HG03354 (cell line): ENCODE measurements at regions not wholly inside any gene's neighbourhood (a gene's known extent, or its start where the extent isn't known, plus 50 kb on each side); places are given as distances from the start of the nearest gene placed in this dataset.

Experiments used
- ATAC-seq: cut with Tn5 transposase; IDR thresholded peaks from one replicate; pipeline ENCODE4 v1.9.1; 2021; ENCODE audit warnings: mild to moderate bottlenecking; ENCODE audit not compliant: unreplicated experiment, poor library complexity, severe bottlenecking

- no peak for ATAC-seq
Measured at GRCh38 chr1:57798543-57798942, 374.7 kb upstream of the DAB1 start.

GRCh38 chr1:57797084-57797483, 373.2 kb upstream of the DAB1 start:
- ATAC-seq, result no peak

DNA sequence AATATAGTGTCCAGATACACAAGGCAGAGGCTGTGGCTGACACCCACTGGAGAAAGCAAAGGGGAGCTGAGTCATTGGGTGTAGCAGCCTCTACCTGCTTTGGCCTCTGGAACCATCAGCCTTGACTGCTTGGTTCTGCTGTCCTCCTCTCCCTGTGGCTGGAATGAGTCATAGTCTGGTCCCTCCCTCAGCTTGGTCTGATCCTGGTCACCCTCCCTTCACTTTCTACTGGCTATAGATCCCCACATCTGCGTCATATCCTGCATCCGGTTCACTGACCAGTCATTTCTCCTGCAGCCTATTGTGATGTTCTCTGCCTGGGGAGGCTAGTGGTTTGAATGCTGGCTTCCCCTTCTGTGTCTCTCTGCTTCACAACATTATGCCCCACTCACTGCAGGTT, 372.8 kb upstream of the DAB1 start:
- ATAC-seq, result no peak

- no peak for ATAC-seq
Measured at GRCh38 chr1:57795886-57796285, 372.0 kb upstream of the DAB1 start.

- ATAC-seq, result no peak
Measured at GRCh38 chr1:57794078-57794477, 370.2 kb upstream of the DAB1 start.

DNA sequence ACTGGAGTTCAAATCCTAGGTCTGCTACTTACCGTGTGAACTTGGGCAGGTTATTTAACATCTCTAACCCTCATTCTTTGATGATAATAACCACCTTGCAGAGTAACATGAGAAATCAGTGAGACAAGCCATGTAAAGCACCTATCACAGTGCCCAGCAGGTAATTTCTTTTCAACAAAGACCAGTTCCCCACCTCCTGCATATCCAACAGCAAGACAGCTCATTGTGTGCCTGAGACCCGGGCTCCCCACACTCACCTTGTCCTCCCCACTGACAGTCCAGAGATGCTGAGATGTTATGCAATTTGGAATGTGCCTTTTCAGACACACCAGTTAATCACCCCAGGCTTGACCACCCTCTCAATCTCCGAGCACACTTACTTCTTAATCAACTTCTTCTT, 367.6 kb upstream of the DAB1 start:
- no peak for ATAC-seq

- no peak for ATAC-seq
Measured at GRCh38 chr1:57789936-57790335, 366.1 kb upstream of the DAB1 start.

GRCh38 chr1:57788313-57788712, 364.5 kb upstream of the DAB1 start:
- ATAC-seq, result no peak

DNA sequence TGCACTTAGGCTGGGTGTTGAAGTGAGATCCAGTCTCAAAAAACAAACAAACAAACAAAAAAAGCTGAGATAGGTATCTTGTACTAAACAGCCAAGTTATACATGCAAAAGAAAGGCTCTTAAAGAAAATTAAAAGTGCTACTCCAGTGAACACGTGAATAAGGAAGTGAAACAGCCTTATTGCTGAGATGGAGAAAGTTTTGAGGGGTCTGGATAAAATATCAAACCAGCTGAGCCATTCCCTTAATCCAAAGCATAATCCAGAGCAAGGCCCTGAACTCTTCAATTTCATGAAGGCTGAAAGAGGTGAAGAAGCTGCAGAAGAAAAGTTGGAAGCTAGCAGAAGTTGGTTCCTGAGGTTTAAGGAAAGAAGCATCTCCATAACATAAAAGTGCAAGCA, 360.5 kb upstream of the DAB1 start:
- no peak for ATAC-seq

DNA sequence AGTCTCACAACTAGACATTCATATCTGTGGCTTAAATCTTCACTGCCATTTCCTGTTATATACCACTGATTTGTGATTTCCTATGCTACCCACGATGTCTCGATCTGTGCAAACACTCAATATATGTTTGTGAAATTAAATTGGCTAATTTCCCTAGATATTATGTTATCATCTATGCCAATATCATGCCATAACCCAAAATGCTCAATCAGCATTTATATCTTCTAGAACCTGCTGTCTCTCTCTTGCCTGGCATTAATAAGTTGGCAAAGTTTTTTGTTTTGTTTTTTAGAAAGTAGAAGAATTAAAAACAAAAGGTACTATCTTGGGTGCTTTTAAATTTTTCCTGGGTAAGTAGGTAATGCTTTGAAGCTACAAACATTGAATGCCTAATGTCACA, 358.5 kb upstream of the DAB1 start:
- no peak for ATAC-seq

- ATAC-seq, result no peak
Measured at GRCh38 chr1:57772580-57773195, 348.8 kb upstream of the DAB1 start.

DNA sequence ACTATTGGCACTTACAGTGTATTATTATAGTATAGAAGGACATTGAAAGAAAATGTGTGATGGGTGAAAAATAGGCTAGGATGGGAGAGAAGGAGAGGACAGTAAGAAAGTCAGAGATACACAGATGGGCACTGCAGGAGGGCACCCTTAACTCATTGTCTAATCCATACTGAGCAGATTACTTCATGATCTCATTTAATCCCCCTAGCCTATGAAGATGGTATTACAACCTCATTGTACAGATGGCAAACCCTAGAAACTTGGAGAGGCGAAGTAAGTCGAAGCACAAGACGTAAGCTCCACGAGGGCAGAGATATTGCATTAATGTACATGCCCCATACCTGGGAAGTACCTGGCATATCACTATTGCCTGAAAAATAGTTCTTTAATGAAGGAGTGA, 346.9 kb upstream of the DAB1 start:
- ATAC-seq, result peak; percentile 75

GRCh38 chr1:57770236-57770635, 346.4 kb upstream of the DAB1 start:
- no peak for ATAC-seq

DNA sequence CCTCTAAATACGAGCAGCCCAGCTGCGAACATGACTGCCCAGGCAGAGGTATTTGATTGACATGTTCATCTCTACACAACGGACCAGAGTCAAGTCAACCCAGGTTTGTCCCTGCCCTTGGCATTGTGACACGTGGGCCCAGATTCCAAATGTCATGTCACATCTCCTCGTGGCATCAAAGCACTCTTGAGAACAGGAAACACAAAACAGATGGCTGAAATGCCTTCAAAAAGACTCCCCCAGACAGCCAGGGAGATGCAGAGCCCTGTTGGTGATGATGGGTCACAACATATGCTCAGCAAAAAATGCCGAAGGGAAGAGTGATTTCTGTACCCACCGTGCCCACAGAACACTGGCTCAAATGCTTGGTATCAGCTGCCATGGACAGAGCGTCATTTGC, 337.8 kb upstream of the DAB1 start:
- ATAC-seq, result no peak

GRCh38 chr1:57752843-57753242, 329.0 kb upstream of the DAB1 start:
- no peak for ATAC-seq

GRCh38 chr1:57748719-57749118, 324.9 kb upstream of the DAB1 start:
- no peak for ATAC-seq

DNA sequence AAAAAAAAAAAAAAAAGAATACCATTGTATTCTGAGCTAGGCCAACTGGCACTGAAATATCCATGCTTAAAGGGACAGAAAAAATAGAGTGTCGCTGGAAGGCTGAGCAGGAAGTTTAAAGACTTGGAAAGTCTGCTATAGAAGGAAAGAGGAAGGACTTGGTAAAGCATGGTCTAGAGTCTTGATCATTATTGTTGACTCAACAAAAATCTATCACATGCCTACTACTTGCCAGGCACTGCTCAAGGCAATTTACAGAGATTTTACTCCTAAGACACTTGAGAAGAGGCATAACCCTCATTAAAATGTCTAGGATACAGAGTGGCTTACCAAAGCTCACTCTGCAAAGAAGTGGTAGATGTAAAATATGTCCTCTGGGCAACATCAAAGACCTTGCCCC, 324.0 kb upstream of the DAB1 start:
- ATAC-seq, result no peak

DNA sequence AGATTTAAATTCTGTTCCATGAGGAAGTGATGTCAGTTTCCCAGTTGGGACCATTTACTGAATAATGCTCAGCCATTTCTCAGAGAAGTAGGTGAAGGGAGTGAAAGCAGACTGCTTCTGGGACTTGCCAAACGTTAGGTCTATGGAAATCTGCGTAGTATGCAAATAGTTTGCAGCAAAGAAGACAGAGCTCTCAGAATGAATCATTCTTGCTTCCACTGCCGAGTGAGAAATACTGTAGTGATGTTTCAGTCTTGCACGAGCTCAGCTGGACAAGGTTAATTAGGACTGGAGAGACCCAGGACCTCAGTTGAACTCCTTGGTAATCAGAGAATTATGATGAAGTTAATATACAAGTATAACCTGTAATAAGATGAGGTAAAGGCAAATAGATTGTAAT, 317.7 kb upstream of the DAB1 start:
- peak; percentile 68 for ATAC-seq

GRCh38 chr1:57736940-57737339, 313.1 kb upstream of the DAB1 start:
- ATAC-seq, result no peak

DNA sequence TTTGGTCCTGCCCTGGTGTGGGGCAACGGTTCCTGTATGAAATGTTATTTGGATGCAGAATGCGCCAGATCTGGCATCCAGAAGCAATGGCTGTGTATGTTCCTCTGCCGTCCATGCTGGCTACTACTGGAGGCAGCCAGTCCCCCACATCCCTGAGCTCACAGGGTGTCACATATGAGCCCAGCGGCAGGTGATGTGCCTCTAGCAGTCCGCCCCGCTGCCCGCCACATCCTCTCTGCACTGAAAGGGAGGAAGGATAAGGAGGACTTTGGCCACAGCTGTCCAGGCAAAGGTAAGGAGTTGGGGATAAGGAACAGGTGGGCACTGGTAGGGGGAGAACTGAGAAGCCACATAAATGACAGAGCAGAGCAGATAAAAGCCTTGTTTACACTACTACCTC, 305.3 kb upstream of the DAB1 start:
- no peak for ATAC-seq

GRCh38 chr1:57727121-57727520, 303.3 kb upstream of the DAB1 start:
- ATAC-seq, result no peak

GRCh38 chr1:57725318-57725717, 301.5 kb upstream of the DAB1 start:
- ATAC-seq, result no peak
